ENCODE measurements at regions not wholly inside any gene's neighbourhood (a gene's known extent, or its start where the extent isn't known, plus 50 kb on each side); places are given as distances from the start of the nearest gene placed in this dataset.

- no peak overlapping the region for H3K27ac ChIP-seq (ENCODE audit: low read depth, low read length)
- H3K4me1 ChIP-seq (ENCODE audit: control insufficient read depth in 1 of 2, insufficient read depth in 2 of 2, low read length in 2 of 2), result peaks cover 8 to 18% of the 10 kb centered on the region in 2 donors
Observed at GRCh38 chr2:9763356-9764152, 79.7 kb upstream of the TAF1B start.

GRCh38 chr2:9764153-9764778, 79.0 kb upstream of the TAF1B start:
- H3K27me3 ChIP-seq (ENCODE audit: control insufficient read depth in 1 of 2, insufficient read depth in 2 of 2, low read length in 2 of 2), result no peaks in the 10 kb centered on the region
- H3K9me3 ChIP-seq (ENCODE audit: control insufficient read depth in 1 of 2, low read length in 2 of 2), result no peaks in the 10 kb centered on the region
- H3K36me3 ChIP-seq (ENCODE audit: control insufficient read depth in 1 of 2, insufficient read depth in 2 of 2, low read length in 2 of 2), result no peaks in the 10 kb centered on the region
- no peak overlapping the region for H3K27ac ChIP-seq (ENCODE audit: low read depth, low read length)
- H3K4me3 ChIP-seq (ENCODE audit: low read depth in 1 of 2, low read length in 2 of 2), result no peak overlapping the region
- no peak overlapping the region for H3K9ac ChIP-seq (ENCODE audit: low read depth in 1 of 2, low read length in 2 of 2)
- H3K4me1 ChIP-seq (ENCODE audit: control insufficient read depth in 1 of 2, insufficient read depth in 2 of 2, low read length in 2 of 2), result peaks cover 10 to 22% of the 10 kb centered on the region in 2 donors

More at GRCh38 chr2:9763356-9764152, 79.7 kb upstream of the TAF1B start:
- peaks cover 0 to 2% of the 10 kb centered on the region in 2 donors for H3K27me3 ChIP-seq (ENCODE audit: control insufficient read depth in 1 of 2, insufficient read depth in 2 of 2, low read length in 2 of 2)
- H3K36me3 ChIP-seq (ENCODE audit: control insufficient read depth in 1 of 2, insufficient read depth in 2 of 2, low read length in 2 of 2), result no peaks in the 10 kb centered on the region
- no peaks in the 10 kb centered on the region for H3K9me3 ChIP-seq (ENCODE audit: control insufficient read depth in 1 of 2, low read length in 2 of 2)
- H3K4me3 ChIP-seq (ENCODE audit: low read depth in 1 of 2, low read length in 2 of 2), result no peak overlapping the region
- H3K9ac ChIP-seq (ENCODE audit: low read depth in 1 of 2, low read length in 2 of 2), result no peak overlapping the region

- Histone ChIP-seq H3K4me3 (ENCODE audit: low read depth in 1 of 2, low read length in 2 of 2) (no peak overlapping the region), H3K27ac (ENCODE audit: low read depth, low read length) (no peak overlapping the region), H3K4me1 (ENCODE audit: control insufficient read depth in 1 of 2, insufficient read depth in 2 of 2, low read length in 2 of 2) (peaks cover 15 to 31% of the 10 kb centered on the region in 2 donors), H3K9ac (ENCODE audit: low read depth in 1 of 2, low read length in 2 of 2) (no peak overlapping the region), H3K27me3 (ENCODE audit: control insufficient read depth in 1 of 2, insufficient read depth in 2 of 2, low read length in 2 of 2) (no peaks in the 10 kb centered on the region), H3K36me3 (ENCODE audit: control insufficient read depth in 1 of 2, insufficient read depth in 2 of 2, low read length in 2 of 2) (no peaks in the 10 kb centered on the region), H3K9me3 (ENCODE audit: control insufficient read depth in 1 of 2, low read length in 2 of 2) (no peaks in the 10 kb centered on the region)
Observed at GRCh38 chr2:9765611-9766531, 77.4 kb upstream of the TAF1B start.

- no peaks in the 10 kb centered on the region for H3K9me3 ChIP-seq (ENCODE audit: control insufficient read depth in 1 of 2, low read length in 2 of 2)
- peak overlapping the region in 1 of 2 donors; percentile 27 for H3K9ac ChIP-seq (ENCODE audit: low read depth in 1 of 2, low read length in 2 of 2)
- H3K27me3 ChIP-seq (ENCODE audit: control insufficient read depth in 1 of 2, insufficient read depth in 2 of 2, low read length in 2 of 2), result no peaks in the 10 kb centered on the region
- peaks cover 21 to 34% of the 10 kb centered on the region in 2 donors for H3K4me1 ChIP-seq (ENCODE audit: control insufficient read depth in 1 of 2, insufficient read depth in 2 of 2, low read length in 2 of 2)
- no peaks in the 10 kb centered on the region for H3K36me3 ChIP-seq (ENCODE audit: control insufficient read depth in 1 of 2, insufficient read depth in 2 of 2, low read length in 2 of 2)
- no peak overlapping the region for H3K4me3 ChIP-seq (ENCODE audit: low read depth in 1 of 2, low read length in 2 of 2)
- no peak overlapping the region for H3K27ac ChIP-seq (ENCODE audit: low read depth, low read length)
Observed at GRCh38 chr2:9767656-9768281, 75.5 kb upstream of the TAF1B start.

- peak overlapping the region in 1 of 2 donors; percentile 33 for H3K4me3 ChIP-seq (ENCODE audit: low read depth in 1 of 2, low read length in 2 of 2)
- H3K9ac ChIP-seq (ENCODE audit: low read depth in 1 of 2, low read length in 2 of 2), result peak overlapping the region in 1 of 2 donors; percentile 27
- no peak overlapping the region for H3K27ac ChIP-seq (ENCODE audit: low read depth, low read length)
- H3K4me1 ChIP-seq (ENCODE audit: control insufficient read depth in 1 of 2, insufficient read depth in 2 of 2, low read length in 2 of 2), result peaks cover 25 to 40% of the 10 kb centered on the region in 2 donors
- H3K9me3 ChIP-seq (ENCODE audit: control insufficient read depth in 1 of 2, low read length in 2 of 2), result no peaks in the 10 kb centered on the region
- H3K36me3 ChIP-seq (ENCODE audit: control insufficient read depth in 1 of 2, insufficient read depth in 2 of 2, low read length in 2 of 2), result no peaks in the 10 kb centered on the region
- no peaks in the 10 kb centered on the region for H3K27me3 ChIP-seq (ENCODE audit: control insufficient read depth in 1 of 2, insufficient read depth in 2 of 2, low read length in 2 of 2)
Observed at GRCh38 chr2:9768388-9768787, 74.9 kb upstream of the TAF1B start.

GRCh38 chr2:9769171-9770005, 73.9 kb upstream of the TAF1B start:
- Histone ChIP-seq H3K27ac (ENCODE audit: low read depth, low read length) (no peak overlapping the region), H3K4me1 (ENCODE audit: control insufficient read depth in 1 of 2, insufficient read depth in 2 of 2, low read length in 2 of 2) (peaks cover 25 to 46% of the 10 kb centered on the region in 2 donors)

GRCh38 chr2:9770006-9770307, 73.3 kb upstream of the TAF1B start:
- H3K9ac ChIP-seq (ENCODE audit: low read depth in 1 of 2, low read length in 2 of 2), result no peak overlapping the region
- H3K9me3 ChIP-seq (ENCODE audit: control insufficient read depth in 1 of 2, low read length in 2 of 2), result no peaks in the 10 kb centered on the region
- no peak overlapping the region for H3K4me3 ChIP-seq (ENCODE audit: low read depth in 1 of 2, low read length in 2 of 2)
- no peak overlapping the region for H3K27ac ChIP-seq (ENCODE audit: low read depth, low read length)
- H3K36me3 ChIP-seq (ENCODE audit: control insufficient read depth in 1 of 2, insufficient read depth in 2 of 2, low read length in 2 of 2), result no peaks in the 10 kb centered on the region
- no peaks in the 10 kb centered on the region for H3K27me3 ChIP-seq (ENCODE audit: control insufficient read depth in 1 of 2, insufficient read depth in 2 of 2, low read length in 2 of 2)
- peaks cover 25 to 44% of the 10 kb centered on the region in 2 donors for H3K4me1 ChIP-seq (ENCODE audit: control insufficient read depth in 1 of 2, insufficient read depth in 2 of 2, low read length in 2 of 2)

More at GRCh38 chr2:9769171-9770005, 73.9 kb upstream of the TAF1B start:
- no peaks in the 10 kb centered on the region for H3K36me3 ChIP-seq (ENCODE audit: control insufficient read depth in 1 of 2, insufficient read depth in 2 of 2, low read length in 2 of 2)
- no peaks in the 10 kb centered on the region for H3K9me3 ChIP-seq (ENCODE audit: control insufficient read depth in 1 of 2, low read length in 2 of 2)
- H3K27me3 ChIP-seq (ENCODE audit: control insufficient read depth in 1 of 2, insufficient read depth in 2 of 2, low read length in 2 of 2), result no peaks in the 10 kb centered on the region
- no peak overlapping the region for H3K9ac ChIP-seq (ENCODE audit: low read depth in 1 of 2, low read length in 2 of 2)
- no peak overlapping the region for H3K4me3 ChIP-seq (ENCODE audit: low read depth in 1 of 2, low read length in 2 of 2)

GRCh38 chr2:9770308-9771100, 72.8 kb upstream of the TAF1B start:
- peak overlapping the region in 1 of 2 donors; percentile 25 for H3K9ac ChIP-seq (ENCODE audit: low read depth in 1 of 2, low read length in 2 of 2)

GRCh38 chr2:9771101-9771449, 72.2 kb upstream of the TAF1B start:
- Histone ChIP-seq H3K9me3 (ENCODE audit: control insufficient read depth in 1 of 2, low read length in 2 of 2) (no peaks in the 10 kb centered on the region), H3K4me3 (ENCODE audit: low read depth in 1 of 2, low read length in 2 of 2) (no peak overlapping the region), H3K9ac (ENCODE audit: low read depth in 1 of 2, low read length in 2 of 2) (no peak overlapping the region), H3K36me3 (ENCODE audit: control insufficient read depth in 1 of 2, insufficient read depth in 2 of 2, low read length in 2 of 2) (no peaks in the 10 kb centered on the region), H3K4me1 (ENCODE audit: control insufficient read depth in 1 of 2, insufficient read depth in 2 of 2, low read length in 2 of 2) (peaks cover 25 to 37% of the 10 kb centered on the region in 2 donors), H3K27me3 (ENCODE audit: control insufficient read depth in 1 of 2, insufficient read depth in 2 of 2, low read length in 2 of 2) (no peaks in the 10 kb centered on the region), H3K27ac (ENCODE audit: low read depth, low read length) (no peak overlapping the region)

More at GRCh38 chr2:9770308-9771100, 72.8 kb upstream of the TAF1B start:
- no peaks in the 10 kb centered on the region for H3K9me3 ChIP-seq (ENCODE audit: control insufficient read depth in 1 of 2, low read length in 2 of 2)
- peaks cover 25 to 41% of the 10 kb centered on the region in 2 donors for H3K4me1 ChIP-seq (ENCODE audit: control insufficient read depth in 1 of 2, insufficient read depth in 2 of 2, low read length in 2 of 2)
- no peaks in the 10 kb centered on the region for H3K27me3 ChIP-seq (ENCODE audit: control insufficient read depth in 1 of 2, insufficient read depth in 2 of 2, low read length in 2 of 2)
- H3K36me3 ChIP-seq (ENCODE audit: control insufficient read depth in 1 of 2, insufficient read depth in 2 of 2, low read length in 2 of 2), result no peaks in the 10 kb centered on the region
- no peak overlapping the region for H3K27ac ChIP-seq (ENCODE audit: low read depth, low read length)
- H3K4me3 ChIP-seq (ENCODE audit: low read depth in 1 of 2, low read length in 2 of 2), result no peak overlapping the region

All from duodenal mucosa (tissue), 2 donors.